Sciatic nerve (tissue), 2 donors: ENCODE measurements at regions not wholly inside any gene's neighbourhood (a gene's known extent, or its start where the extent isn't known, plus 50 kb on each side); places are given as distances from the start of the nearest gene placed in this dataset.

Experiments used
- ATAC-seq: fragments of 200-7000 bp; cut with Tn5 transposase; one replicate; pipeline ENCODE4 v1.9.1; 2020; ENCODE audit warnings: mild to moderate bottlenecking, moderate library complexity
- DNase-seq: peaks from one replicate; pipeline ENCODE4 v3.0.0-alpha.2; 2020; ENCODE audit warnings: low spot score
- intact Hi-C: fragments of 100-400 bp; cut with DNase I; formaldehyde crosslinking; loops from one replicate; pipeline ENCODE4 v1.14.2; 2022
- donor health status: DM: no; HTN: no; CAD: no.
- donor health status: DM: no; HTN: no; CAD: no.

GRCh38 chr20:57882451-57883161 lies 172.8 kb upstream of the PMEPA1 start:
- DNase-seq = no peak
- intact Hi-C loops = no loop called here
- ATAC-seq = no peak

- ATAC-seq (no peak), DNase-seq (no peak)
- intact Hi-C loops = no loop called here
Observed at GRCh38 chr20:57881466-57882385, 171.9 kb upstream of the PMEPA1 start.

- intact Hi-C loops = no loop called here
- ATAC-seq (peak; percentile 53), DNase-seq (no peak)
Observed at GRCh38 chr20:57880571-57880892, 170.7 kb upstream of the PMEPA1 start.

GRCh38 chr20:57879779-57880570 lies 170.2 kb upstream of the PMEPA1 start:
- intact Hi-C loops = no loop called here
- ATAC-seq (peak; percentile 94), DNase-seq (no peak)

GRCh38 chr20:57879437-57879778 lies 169.6 kb upstream of the PMEPA1 start:
- intact Hi-C loops = no loop called here
- DNase-seq (no peak), ATAC-seq (peak; percentile 32)

GRCh38 chr20:57878786-57879424 lies 169.1 kb upstream of the PMEPA1 start:
- ATAC-seq (no peak), DNase-seq (no peak)
- intact Hi-C loops = no loop called here

- ATAC-seq (no peak), DNase-seq (no peak)
- intact Hi-C loops = no loop called here
Observed at GRCh38 chr20:57877995-57878394, 168.2 kb upstream of the PMEPA1 start.

GRCh38 chr20:57877131-57877824 lies 167.5 kb upstream of the PMEPA1 start:
- DNase-seq (no peak), ATAC-seq (no peak)
- intact Hi-C loops = no loop called here

GRCh38 chr20:57876163-57876562 lies 166.3 kb upstream of the PMEPA1 start:
- no peak for ATAC-seq
- DNase-seq = no peak
- intact Hi-C loops = no loop called here

GRCh38 chr20:57874141-57874540 lies 164.3 kb upstream of the PMEPA1 start:
- intact Hi-C loops = no loop called here
- ATAC-seq (no peak), DNase-seq (no peak)

- intact Hi-C loops = no loop called here
- no peak for DNase-seq
- no peak for ATAC-seq
Observed at GRCh38 chr20:57872816-57873409, 163.1 kb upstream of the PMEPA1 start.

GRCh38 chr20:57871237-57871632 lies 161.4 kb upstream of the PMEPA1 start:
- DNase-seq = no peak

GRCh38 chr20:57870597-57871236 lies 160.9 kb upstream of the PMEPA1 start:
- DNase-seq = no peak
- intact Hi-C loops = no loop called here
- no peak for ATAC-seq

More at GRCh38 chr20:57871237-57871632, 161.4 kb upstream of the PMEPA1 start:
- intact Hi-C loops = no loop called here
- ATAC-seq = no peak

- ATAC-seq = no peak
- DNase-seq = no peak
- intact Hi-C loops = no loop called here
Observed at GRCh38 chr20:57869951-57870315, 160.1 kb upstream of the PMEPA1 start.

GRCh38 chr20:57869291-57869950 lies 159.6 kb upstream of the PMEPA1 start:
- ATAC-seq = no peak

GRCh38 chr20:57868310-57868709 lies 158.5 kb upstream of the PMEPA1 start:
- intact Hi-C loops = no loop called here
- ATAC-seq (no peak), DNase-seq (no peak)

More at GRCh38 chr20:57869291-57869950, 159.6 kb upstream of the PMEPA1 start:
- intact Hi-C loops = no loop called here
- no peak for DNase-seq

- DNase-seq = no peak
- intact Hi-C loops = no loop called here
- ATAC-seq = no peak
Observed at GRCh38 chr20:57867807-57868206, 158.0 kb upstream of the PMEPA1 start.
